H9 (cell line): ENCODE measurements at regions not wholly inside any gene's neighbourhood (a gene's known extent, or its start where the extent isn't known, plus 50 kb on each side); places are given as distances from the start of the nearest gene placed in this dataset.

ENCODE experiments used
- DNase-seq: peaks from one replicate; pipeline ENCODE4 v3.0.0-alpha.2; 2017
- H2AFZ ChIP-seq: one replicate; pipeline ENCODE4 v1.6.1; 2013; ENCODE audit warnings: mild to moderate bottlenecking, low read length, control low read depth, moderate library complexity
- H2AK5ac ChIP-seq: 2 replicates; pipeline ENCODE4 v1.6.1; 2013; ENCODE audit warnings: low read length, control low read depth, mixed read lengths; ENCODE audit not compliant: insufficient read length
- H2BK120ac ChIP-seq: one replicate; pipeline ENCODE4 v1.6.1; 2013; ENCODE audit warnings: low read depth, mild to moderate bottlenecking, low read length, control low read depth, inconsistent platforms; ENCODE audit not compliant: poor library complexity, severe bottlenecking
- H2BK12ac ChIP-seq: 2 replicates; pipeline ENCODE4 v1.6.1; 2013; ENCODE audit warnings: low read length, control low read depth, mixed read lengths, low read depth; ENCODE audit not compliant: insufficient read length
- H2BK15ac ChIP-seq: 2 replicates; pipeline ENCODE4 v1.6.1; 2013; ENCODE audit warnings: low read depth, low read length, control low read depth
- H2BK20ac ChIP-seq: one replicate; pipeline ENCODE4 v1.6.1; 2013; ENCODE audit warnings: low read depth, mild to moderate bottlenecking, low read length, control low read depth, inconsistent platforms; ENCODE audit not compliant: poor library complexity, severe bottlenecking
- H2BK5ac ChIP-seq: 2 replicates; pipeline ENCODE4 v1.6.1; 2013; ENCODE audit warnings: low read length, control low read depth, mixed read lengths; ENCODE audit not compliant: insufficient read length
- H3K14ac ChIP-seq: 2 replicates; pipeline ENCODE4 v1.6.1; 2013; ENCODE audit warnings: low read length, control low read depth; ENCODE audit not compliant: insufficient read depth
- H3K18ac ChIP-seq: 2 replicates; pipeline ENCODE4 v1.6.1; 2013; ENCODE audit warnings: low read depth, mild to moderate bottlenecking, mixed read lengths, low read length, control low read depth; ENCODE audit not compliant: insufficient read length
- H3K23ac ChIP-seq: 2 replicates; pipeline ENCODE4 v1.6.1; 2013; ENCODE audit warnings: low read length, control low read depth, mixed read lengths, low read depth; ENCODE audit not compliant: insufficient read length
- H3K23me2 ChIP-seq: 2 replicates; pipeline ENCODE4 v1.6.1; 2013; ENCODE audit warnings: low read depth, mild to moderate bottlenecking, mixed read lengths, low read length, control low read depth; ENCODE audit not compliant: insufficient read length, poor library complexity, severe bottlenecking
- H3K27ac ChIP-seq: 2 replicates; pipeline ENCODE4 v1.5.1; 2013; ENCODE audit warnings: low read length, control low read depth, mixed read lengths, low read depth; ENCODE audit not compliant: insufficient read length
- H3K27me3 ChIP-seq: 2 replicates; pipeline ENCODE4 v1.6.1; 2013; ENCODE audit warnings: low read length, control low read depth, inconsistent platforms; ENCODE audit not compliant: insufficient read depth
- H3K4ac ChIP-seq: 2 replicates; pipeline ENCODE4 v1.6.1; 2013; ENCODE audit warnings: low read depth, mild to moderate bottlenecking, control low read depth, inconsistent platforms, low read length, moderate library complexity
- H3K4me1 ChIP-seq: 2 replicates; pipeline ENCODE4 v1.6.1; 2013; ENCODE audit warnings: low read length, control low read depth, inconsistent platforms; ENCODE audit not compliant: insufficient read depth
- H3K4me2 ChIP-seq: 2 replicates; pipeline ENCODE4 v1.6.1; 2013; ENCODE audit warnings: low read length, control low read depth, mixed read lengths; ENCODE audit not compliant: insufficient read length, insufficient read depth
- H3K56ac ChIP-seq: 2 replicates; pipeline ENCODE4 v1.6.1; 2013; ENCODE audit warnings: low read depth, mild to moderate bottlenecking, mixed read lengths, low read length, control low read depth; ENCODE audit not compliant: insufficient read length
- H3K79me1 ChIP-seq: 2 replicates; pipeline ENCODE4 v1.6.1; 2013; ENCODE audit warnings: low read depth, mild to moderate bottlenecking, moderate library complexity, low read length, control low read depth, inconsistent platforms; ENCODE audit not compliant: insufficient read depth, poor library complexity, severe bottlenecking
- H3K79me2 ChIP-seq: 2 replicates; pipeline ENCODE4 v1.6.1; 2013; ENCODE audit warnings: low read length, control low read depth, inconsistent platforms; ENCODE audit not compliant: insufficient read depth
- H3K9ac ChIP-seq: 2 replicates; pipeline ENCODE4 v1.6.1; 2013; ENCODE audit warnings: low read length, control low read depth, mixed read lengths; ENCODE audit not compliant: insufficient read length; ENCODE audit errors: extremely low read depth
- H3K9me3 ChIP-seq: one replicate; pipeline ENCODE4 v1.6.1; 2013; ENCODE audit warnings: low read depth, low read length, inconsistent platforms; ENCODE audit not compliant: control insufficient read depth
- H3T11ph ChIP-seq: one replicate; pipeline ENCODE4 v1.6.1; 2013; ENCODE audit warnings: mild to moderate bottlenecking, low read length, control low read depth, inconsistent platforms
- H4K20me1 ChIP-seq: one replicate; pipeline ENCODE4 v1.6.1; 2013; ENCODE audit not compliant: control insufficient read depth, insufficient read length, insufficient read depth
- H4K5ac ChIP-seq: 2 replicates; pipeline ENCODE4 v1.6.1; 2013; ENCODE audit warnings: low read depth, mild to moderate bottlenecking, mixed read lengths, low read length, control low read depth; ENCODE audit not compliant: insufficient read length
- H4K8ac ChIP-seq: replicated peaks from 2 replicates; pipeline ENCODE4 v1.6.1; 2013; ENCODE audit warnings: low read length, control low read depth, mixed read lengths, low read depth; ENCODE audit not compliant: insufficient read length
- H4K91ac ChIP-seq: 2 replicates; pipeline ENCODE4 v1.6.1; 2013; ENCODE audit warnings: low read depth, mild to moderate bottlenecking, moderate library complexity, mixed read lengths, low read length, control low read depth; ENCODE audit not compliant: insufficient read length
- H3K27ac Mint-ChIP-seq, 3 experiments: 2 replicates in 2 of 3; 3 replicates in 1 of 3; pipeline ENCODE4 v1.8.0; 2020 to 2021; ENCODE audit warnings: mixed read lengths in 3 of 3, mild to moderate bottlenecking in 1 of 3, moderate library complexity in 1 of 3
- H3K27me3 Mint-ChIP-seq: 2 replicates; pipeline ENCODE4 v1.8.0; 2021; ENCODE audit warnings: low read depth, mild to moderate bottlenecking, moderate library complexity, mixed read lengths
- H3K36me3 Mint-ChIP-seq, 3 experiments: 2 replicates in 2 of 3; 3 replicates in 1 of 3; pipeline ENCODE4 v1.8.0; 2020 to 2021; ENCODE audit warnings: low read depth in 3 of 3, mixed read lengths in 3 of 3; ENCODE audit not compliant: insufficient read depth in 1 of 3
- H3K4me1 Mint-ChIP-seq, 2 experiments: 2 replicates each; pipeline ENCODE4 v1.8.0; 2020; ENCODE audit warnings: mixed read lengths in 2 of 2
- H3K4me3 Mint-ChIP-seq, 2 experiments: 2 replicates in 1 of 2; 3 replicates in 1 of 2; pipeline ENCODE4 v1.8.0; 2020 to 2021; ENCODE audit warnings: mild to moderate bottlenecking in 2 of 2, mixed read lengths in 2 of 2, moderate library complexity in 1 of 2
- H3K9me3 Mint-ChIP-seq, 2 experiments: 2 replicates in 1 of 2; 3 replicates in 1 of 2; pipeline ENCODE4 v1.8.0; 2020; ENCODE audit warnings: mild to moderate bottlenecking in 2 of 2, mixed read lengths in 2 of 2, moderate library complexity in 1 of 2
- WGBS: extraction: QIAGEN DNeasy Blood & Tissue Kit; methylation state at CpG from one replicate; pipeline ENCODE4 v1.1.7; 2013; ENCODE audit warnings: missing lambda C conversion rate, low lambda C conversion rate, mixed read lengths; ENCODE audit not compliant: insufficient read length; ENCODE audit errors: extremely low coverage; 5-methylcytosine and 5-hydroxymethylcytosine counted together
- TF ChIP-seq, protein P1 (sequence below): fragments of 200-600 bp; sonication (generic); conservative IDR thresholded peaks from 3 replicates; pipeline ENCODE4 v1.8.0; 2021; ENCODE audit warnings: antibody characterized with exemption, mild to moderate bottlenecking

DNA sequence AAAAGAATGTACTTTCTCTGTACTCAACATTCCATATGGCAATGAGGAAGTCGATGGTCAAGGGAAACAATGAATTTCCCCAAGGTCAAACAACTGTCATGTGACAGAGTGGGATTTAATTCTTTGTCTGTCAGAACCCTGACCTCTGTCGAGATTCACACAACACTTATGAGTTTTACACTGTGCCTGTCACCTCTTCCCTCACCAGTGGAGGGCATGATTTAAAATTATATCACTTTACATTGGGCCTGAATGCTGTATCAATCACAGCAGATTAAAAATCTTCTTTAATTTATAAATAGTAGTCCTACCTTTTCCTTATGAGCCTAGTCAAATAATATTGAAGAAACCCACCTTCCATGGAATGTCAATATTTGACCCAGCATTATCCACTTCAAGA lies 276.7 kb downstream of the CDH10 start:
- H3K23me2 ChIP-seq: no peaks in the 10 kb centered on the region
- H2AK5ac ChIP-seq: no peak overlapping the region
- H3K4me3 Mint-ChIP-seq: no peak overlapping the region
- H3K27me3 ChIP-seq: no peaks in the 10 kb centered on the region
- H3K27ac ChIP-seq: no peak overlapping the region
- no peak overlapping the region for H4K91ac ChIP-seq
- H3K36me3 Mint-ChIP-seq: no peaks in the 10 kb centered on the region
- H2BK12ac ChIP-seq: no peak overlapping the region
- H4K20me1 ChIP-seq: no peaks in the 10 kb centered on the region
- H3K56ac ChIP-seq: no peak overlapping the region
- H3K18ac ChIP-seq: no peak overlapping the region
- H4K8ac ChIP-seq: no peak overlapping the region
- DNase-seq: no peak
- TF ChIP-seq, protein P1, sequence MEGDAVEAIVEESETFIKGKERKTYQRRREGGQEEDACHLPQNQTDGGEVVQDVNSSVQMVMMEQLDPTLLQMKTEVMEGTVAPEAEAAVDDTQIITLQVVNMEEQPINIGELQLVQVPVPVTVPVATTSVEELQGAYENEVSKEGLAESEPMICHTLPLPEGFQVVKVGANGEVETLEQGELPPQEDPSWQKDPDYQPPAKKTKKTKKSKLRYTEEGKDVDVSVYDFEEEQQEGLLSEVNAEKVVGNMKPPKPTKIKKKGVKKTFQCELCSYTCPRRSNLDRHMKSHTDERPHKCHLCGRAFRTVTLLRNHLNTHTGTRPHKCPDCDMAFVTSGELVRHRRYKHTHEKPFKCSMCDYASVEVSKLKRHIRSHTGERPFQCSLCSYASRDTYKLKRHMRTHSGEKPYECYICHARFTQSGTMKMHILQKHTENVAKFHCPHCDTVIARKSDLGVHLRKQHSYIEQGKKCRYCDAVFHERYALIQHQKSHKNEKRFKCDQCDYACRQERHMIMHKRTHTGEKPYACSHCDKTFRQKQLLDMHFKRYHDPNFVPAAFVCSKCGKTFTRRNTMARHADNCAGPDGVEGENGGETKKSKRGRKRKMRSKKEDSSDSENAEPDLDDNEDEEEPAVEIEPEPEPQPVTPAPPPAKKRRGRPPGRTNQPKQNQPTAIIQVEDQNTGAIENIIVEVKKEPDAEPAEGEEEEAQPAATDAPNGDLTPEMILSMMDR: peak; percentile 52
- H3K27ac Mint-ChIP-seq: no peak overlapping the region
- no peak overlapping the region for H2BK15ac ChIP-seq
- H3K4me1 ChIP-seq: no peaks in the 10 kb centered on the region
- no peak overlapping the region for H3K23ac ChIP-seq
- H3K4ac ChIP-seq: no peak overlapping the region
- no peaks in the 10 kb centered on the region for H3K9me3 Mint-ChIP-seq
- no peak overlapping the region for H3T11ph ChIP-seq
- no peaks in the 10 kb centered on the region for H3K79me1 ChIP-seq
- H3K4me2 ChIP-seq: no peak overlapping the region
- no peak overlapping the region for H3K14ac ChIP-seq
- no peaks in the 10 kb centered on the region for H3K79me2 ChIP-seq
- H4K5ac ChIP-seq: no peak overlapping the region
- no peak overlapping the region for H2BK5ac ChIP-seq
- peaks cover 2% of the 10 kb centered on the region; the same call in 1 of the 2 replicates for H3K27me3 Mint-ChIP-seq
- no peaks in the 10 kb centered on the region for H3K4me1 Mint-ChIP-seq
- no peak overlapping the region for H2BK20ac ChIP-seq
- no CpG with 5 or more reads among the region's 2 CpGs for WGBS
- no peaks in the 10 kb centered on the region for H3K9me3 ChIP-seq
- H3K9ac ChIP-seq: no peak overlapping the region
- H2BK120ac ChIP-seq: no peak overlapping the region
- no peak overlapping the region for H2AFZ ChIP-seq
